ENCODE measurements at regions not wholly inside any gene's neighbourhood (a gene's known extent, or its start where the extent isn't known, plus 50 kb on each side); places are given as distances from the start of the nearest gene placed in this dataset.

DNA sequence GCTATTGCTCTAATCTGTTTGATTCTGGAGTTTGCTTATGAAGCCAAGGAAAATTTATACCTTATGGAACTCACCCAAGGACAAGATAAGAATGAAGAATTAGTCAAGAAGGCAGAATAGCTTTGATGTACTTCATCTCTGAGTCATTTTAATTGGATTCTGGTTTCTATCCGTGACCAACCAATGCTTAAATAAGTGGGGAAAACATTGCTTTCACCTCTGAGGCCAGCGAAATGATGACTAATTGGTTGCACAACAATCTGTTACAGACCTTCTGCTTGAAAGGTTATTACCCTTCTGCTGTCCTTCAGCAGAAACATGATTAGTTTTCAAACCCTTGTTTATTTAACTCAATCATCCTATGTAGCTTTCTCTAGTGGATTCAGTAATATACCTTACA is 812.7 kb downstream of the CDY2B start:
- TF ChIP-seq, protein P1, sequence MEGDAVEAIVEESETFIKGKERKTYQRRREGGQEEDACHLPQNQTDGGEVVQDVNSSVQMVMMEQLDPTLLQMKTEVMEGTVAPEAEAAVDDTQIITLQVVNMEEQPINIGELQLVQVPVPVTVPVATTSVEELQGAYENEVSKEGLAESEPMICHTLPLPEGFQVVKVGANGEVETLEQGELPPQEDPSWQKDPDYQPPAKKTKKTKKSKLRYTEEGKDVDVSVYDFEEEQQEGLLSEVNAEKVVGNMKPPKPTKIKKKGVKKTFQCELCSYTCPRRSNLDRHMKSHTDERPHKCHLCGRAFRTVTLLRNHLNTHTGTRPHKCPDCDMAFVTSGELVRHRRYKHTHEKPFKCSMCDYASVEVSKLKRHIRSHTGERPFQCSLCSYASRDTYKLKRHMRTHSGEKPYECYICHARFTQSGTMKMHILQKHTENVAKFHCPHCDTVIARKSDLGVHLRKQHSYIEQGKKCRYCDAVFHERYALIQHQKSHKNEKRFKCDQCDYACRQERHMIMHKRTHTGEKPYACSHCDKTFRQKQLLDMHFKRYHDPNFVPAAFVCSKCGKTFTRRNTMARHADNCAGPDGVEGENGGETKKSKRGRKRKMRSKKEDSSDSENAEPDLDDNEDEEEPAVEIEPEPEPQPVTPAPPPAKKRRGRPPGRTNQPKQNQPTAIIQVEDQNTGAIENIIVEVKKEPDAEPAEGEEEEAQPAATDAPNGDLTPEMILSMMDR (IDR thresholded peaks at IDR 0.05; ENCODE audit: low read depth, low read length), result no peak
- no peak for TF ChIP-seq EZH2phosphoT487 (IDR thresholded peaks at IDR 0.05; ENCODE audit: low read depth)

Measured in OCI-LY3 (cell line).